HL-60/S4 treated with phorbol 12-myristate 13-acetate at 8.2 ng/mL for 4 days and 3 days (cell line): ENCODE measurements at regions not wholly inside any gene's neighbourhood (a gene's known extent, or its start where the extent isn't known, plus 50 kb on each side); places are given as distances from the start of the nearest gene placed in this dataset.

Experiments
- in situ Hi-C: fragments of 300-500 bp; cut with MboI; formaldehyde crosslinking; loops from 2 replicates; pipeline ENCODE4 v1.15.0; 2022; ENCODE audit warnings: low sequenced_read_pairs

DNA sequence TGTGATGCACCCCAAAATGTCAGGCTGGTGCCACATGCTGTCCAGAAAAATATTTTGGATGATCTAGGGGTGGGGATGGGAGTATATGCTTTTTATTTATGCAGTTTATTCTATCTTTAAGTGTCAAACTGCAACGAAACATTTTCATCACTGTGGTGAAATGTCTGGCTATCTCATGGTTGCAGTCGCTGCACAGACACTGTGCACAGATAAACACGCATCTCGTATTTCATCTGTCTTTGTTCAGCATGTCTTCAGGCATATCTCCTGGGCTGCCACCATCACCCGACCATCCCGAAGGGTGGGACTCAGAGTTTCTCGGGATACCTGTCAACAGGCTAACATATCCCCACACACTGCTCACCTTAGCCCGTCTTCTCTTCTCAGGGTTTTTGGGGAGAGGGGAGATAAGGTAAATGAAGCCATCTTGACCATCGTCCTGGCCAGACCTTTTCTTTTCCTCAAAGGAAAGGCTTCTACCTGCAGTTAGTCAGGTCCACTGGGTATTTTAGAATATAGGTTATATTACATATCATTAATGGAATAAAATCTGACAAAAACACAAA lies 80.7 kb upstream of the NABP1 start:
- in situ Hi-C loops, result no loop called here

- in situ Hi-C loops, result no loop called here
Measured at GRCh38 chr2:191598296-191598695, 79.6 kb upstream of the NABP1 start.

GRCh38 chr2:191601060-191601459 lies 76.9 kb upstream of the NABP1 start:
- in situ Hi-C loops, result no loop called here

GRCh38 chr2:191604154-191604553 lies 73.8 kb upstream of the NABP1 start:
- in situ Hi-C loops, result no loop called here

DNA sequence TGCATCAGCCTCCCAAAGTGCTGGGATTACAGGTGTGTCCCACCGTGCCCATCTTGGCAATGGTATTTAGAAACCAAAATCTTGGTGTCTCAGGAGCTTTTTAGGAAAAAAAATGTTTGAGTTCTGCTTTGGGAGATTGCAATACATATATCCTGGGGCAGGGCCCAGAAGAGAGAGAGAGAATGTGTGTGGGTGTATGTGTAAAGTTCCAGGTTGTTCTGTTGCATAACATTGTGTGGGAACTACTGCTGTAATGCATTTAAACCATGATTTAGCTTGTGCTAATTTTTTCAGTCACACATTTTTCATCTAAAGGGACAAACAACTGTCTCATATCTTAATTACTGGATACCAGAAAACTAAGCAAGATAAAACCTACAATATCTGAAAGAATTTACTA lies 70.8 kb upstream of the NABP1 start:
- in situ Hi-C loops, result no loop called here

DNA sequence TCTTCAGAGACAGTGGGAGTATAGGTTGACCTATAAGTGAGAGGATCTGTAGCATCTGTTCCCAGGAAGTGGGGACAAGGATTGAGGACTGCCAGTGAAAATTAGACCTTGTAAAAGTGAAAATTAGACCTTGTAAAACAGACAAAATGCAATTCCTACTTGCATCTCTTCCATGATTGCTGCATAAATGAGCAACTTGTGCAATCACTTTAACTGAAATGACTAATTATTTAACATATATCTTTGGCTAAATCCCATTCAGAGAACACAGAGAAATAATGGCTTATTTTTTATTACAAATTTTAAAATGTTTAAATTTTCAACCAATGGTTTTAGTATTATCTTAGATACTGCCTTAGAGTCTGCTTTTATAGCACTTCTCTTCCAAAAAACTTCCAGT lies 67.2 kb upstream of the NABP1 start:
- in situ Hi-C loops, result no loop called here

DNA sequence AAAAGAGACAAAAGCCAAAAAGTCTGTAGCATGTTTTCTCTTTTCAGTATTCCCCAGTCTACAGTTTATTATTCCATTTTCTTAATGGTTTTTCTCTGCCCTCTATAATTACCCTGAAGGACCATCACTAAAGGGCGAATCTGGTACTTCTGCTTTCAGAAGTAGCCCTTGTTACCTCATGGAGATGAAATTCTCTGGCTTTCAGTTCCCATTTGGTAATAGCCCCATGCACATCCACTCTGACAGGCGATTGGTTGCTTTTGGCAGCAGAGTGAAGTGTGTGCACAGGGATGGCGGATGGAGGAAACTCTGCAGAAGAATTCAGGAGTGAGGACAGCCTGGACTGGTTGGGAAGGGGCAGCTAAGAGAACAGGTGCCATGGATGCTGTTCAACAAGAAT lies 66.3 kb upstream of the NABP1 start:
- in situ Hi-C loops, result no loop called here

- in situ Hi-C loops, result no loop called here
Measured at GRCh38 chr2:191612496-191612895, 65.4 kb upstream of the NABP1 start.

DNA sequence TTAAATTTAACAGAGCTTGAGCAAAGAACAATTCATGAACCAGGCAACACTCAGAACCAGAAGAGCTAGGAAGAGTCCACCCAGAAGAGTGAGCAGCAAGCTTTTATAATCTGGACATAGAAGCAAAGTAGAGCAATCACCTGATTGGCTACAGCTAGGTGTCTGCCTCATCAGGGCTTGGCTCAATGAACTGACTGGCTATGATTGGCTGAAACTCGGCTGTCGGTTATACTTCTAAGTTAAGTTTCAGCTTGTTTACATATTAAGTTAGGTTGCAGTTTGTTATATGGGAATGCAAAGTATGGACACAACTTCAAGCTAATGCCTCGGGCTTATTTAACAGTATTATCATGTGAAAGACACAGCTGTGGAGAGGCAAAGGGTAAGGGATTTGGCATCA lies 63.2 kb upstream of the NABP1 start:
- in situ Hi-C loops, result no loop called here

- in situ Hi-C loops, result no loop called here
Measured at GRCh38 chr2:191615596-191615995, 62.3 kb upstream of the NABP1 start.

- in situ Hi-C loops, result no loop called here
Measured at GRCh38 chr2:191617575-191617974, 60.4 kb upstream of the NABP1 start.

DNA sequence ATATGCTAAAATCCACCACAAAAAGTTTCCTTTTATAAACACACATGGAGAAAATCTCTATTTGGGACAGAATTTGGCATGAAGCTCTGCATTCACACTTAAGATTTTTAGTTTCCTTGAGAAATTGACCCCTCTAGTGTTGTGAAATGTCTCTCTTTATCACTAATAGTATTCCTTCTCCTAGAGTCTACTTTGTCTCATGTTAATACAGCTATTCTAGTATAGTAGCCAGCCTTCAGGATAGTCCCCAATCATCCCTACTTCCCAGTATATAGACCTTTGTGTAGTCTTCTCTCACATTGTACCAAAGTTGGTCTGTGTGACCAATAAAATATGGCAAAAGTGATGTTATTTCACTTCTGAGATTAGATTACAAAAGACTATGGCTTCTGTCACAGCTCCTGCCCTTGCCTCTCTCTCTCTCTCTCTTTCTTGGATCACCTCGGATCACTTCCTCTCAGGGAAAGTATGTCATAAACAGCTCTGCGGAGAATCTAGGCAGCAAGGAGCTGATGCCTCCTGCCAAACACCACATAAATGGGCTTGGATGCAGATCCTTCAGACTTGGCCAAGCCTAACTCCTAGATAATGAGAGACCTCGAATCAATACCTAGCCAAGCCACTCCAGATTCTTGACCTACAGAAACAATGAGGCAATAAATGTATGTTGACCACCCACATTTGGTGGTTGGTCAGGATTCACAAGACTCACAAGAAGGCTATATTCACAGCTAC lies 59.7 kb upstream of the NABP1 start:
- in situ Hi-C loops, result no loop called here

GRCh38 chr2:191618786-191619185 lies 59.1 kb upstream of the NABP1 start:
- in situ Hi-C loops, result no loop called here

DNA sequence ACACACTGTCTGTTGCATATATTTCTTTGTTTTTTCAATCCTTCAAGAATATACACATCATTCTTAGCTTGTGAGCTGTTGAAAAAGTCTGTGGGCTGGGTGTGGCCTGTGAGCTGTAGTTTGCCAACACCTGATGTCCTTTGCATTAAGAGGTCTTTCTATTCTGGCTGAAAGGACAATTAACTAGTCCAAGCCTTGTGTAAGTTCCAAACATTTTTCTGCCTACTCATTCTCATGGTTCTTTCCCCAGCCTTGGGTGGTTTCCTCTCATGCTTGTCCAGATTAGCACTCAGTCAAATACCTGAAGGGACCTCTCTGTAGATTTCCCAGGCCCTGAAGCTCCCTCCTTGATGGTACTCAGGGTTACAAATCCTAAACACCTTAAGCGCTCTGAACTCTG lies 57.8 kb upstream of the NABP1 start:
- in situ Hi-C loops, result no loop called here

DNA sequence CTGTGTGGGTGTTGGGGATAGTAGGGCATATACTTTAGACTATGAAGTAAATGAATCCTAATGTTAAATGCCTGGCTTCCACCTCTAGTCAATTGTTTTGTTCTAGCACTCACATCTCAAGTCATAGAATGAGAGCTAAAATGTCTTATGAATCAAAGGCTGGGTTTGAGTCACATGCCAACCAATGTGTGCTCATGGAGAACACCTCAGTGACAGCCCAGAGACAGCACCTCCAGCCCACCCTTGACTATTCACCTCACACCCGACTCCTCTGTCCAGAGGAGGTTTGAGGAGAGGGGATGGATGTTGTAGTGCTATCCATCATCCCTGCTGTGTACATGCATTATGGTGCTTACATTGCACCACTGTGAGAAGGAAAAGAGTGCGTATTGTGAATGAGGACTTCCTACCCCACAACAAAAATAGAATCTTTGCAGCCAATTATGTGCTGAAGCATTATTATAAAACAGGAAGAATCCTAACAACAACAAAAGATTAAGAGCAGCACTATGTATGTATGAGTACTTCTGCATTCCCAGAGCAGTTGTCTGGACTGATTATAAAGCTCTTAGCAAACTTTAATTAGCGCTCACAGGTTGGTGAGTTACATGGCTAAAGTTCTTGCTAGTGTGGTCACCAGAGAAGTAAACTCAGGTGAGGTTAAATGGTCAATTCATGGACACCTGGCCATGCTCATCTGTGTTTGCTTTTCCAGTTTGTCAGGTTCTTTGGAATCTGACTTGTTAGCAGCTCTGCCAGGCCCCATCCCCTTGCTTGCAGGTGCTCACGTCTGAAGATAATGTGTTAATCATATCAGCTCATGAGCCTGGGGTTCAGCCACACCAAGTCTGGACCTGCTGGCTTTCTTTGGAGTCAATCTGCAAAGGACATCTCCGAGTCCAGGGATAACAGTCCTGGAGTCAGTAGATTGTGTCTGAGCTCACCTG lies 55.3 kb upstream of the NABP1 start:
- in situ Hi-C loops, result no loop called here

DNA sequence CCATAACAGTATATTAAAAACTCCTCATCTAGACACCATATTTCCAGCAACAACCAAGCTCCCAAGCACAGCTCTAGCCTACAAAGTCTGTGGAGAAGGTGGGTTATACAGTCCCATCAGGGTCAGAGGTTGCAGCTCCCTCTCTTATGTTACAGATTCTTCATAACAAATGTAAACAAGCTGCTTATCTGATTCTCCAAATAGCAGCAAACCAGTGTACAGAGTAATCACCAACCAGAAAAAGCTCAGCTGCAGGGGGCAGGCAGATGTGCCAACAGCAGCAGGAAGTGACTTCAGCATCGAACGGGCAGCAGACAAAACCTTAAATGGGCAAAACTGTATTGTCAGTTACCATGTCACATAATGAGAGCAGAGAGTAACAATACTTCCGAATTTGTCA lies 52.9 kb upstream of the NABP1 start:
- in situ Hi-C loops, result no loop called here

GRCh38 chr2:191625446-191625845 lies 52.5 kb upstream of the NABP1 start:
- in situ Hi-C loops, result no loop called here

- in situ Hi-C loops, result no loop called here
Measured at GRCh38 chr2:191626497-191627151, 51.3 kb upstream of the NABP1 start.

DNA sequence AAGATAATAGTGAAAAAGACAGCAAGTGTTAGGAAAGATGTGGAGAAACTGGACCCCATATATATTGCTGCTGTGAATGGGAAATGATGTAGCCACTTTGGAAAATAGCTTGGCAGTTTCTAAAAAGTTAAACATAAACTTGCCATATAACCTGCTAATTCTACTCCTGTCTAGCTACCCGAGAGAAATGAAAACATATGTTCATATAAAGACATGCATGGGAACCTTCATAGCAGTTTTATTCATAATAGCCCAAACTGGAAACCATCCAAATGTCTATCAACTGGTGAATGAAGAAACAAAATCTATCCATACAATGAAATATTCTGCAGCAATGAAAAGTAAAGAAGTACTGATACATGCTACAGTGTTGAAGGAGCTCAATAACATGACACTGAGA lies 50.4 kb upstream of the NABP1 start:
- in situ Hi-C loops, result no loop called here
